ENCODE measurements at regions not wholly inside any gene's neighbourhood (a gene's known extent, or its start where the extent isn't known, plus 50 kb on each side); places are given as distances from the start of the nearest gene placed in this dataset.
"Not testable (repeated sequence)": the region's sequence is repeated elsewhere in the genome, so short reads cannot be mapped to it uniquely, and the experiment has no call there.

DNA sequence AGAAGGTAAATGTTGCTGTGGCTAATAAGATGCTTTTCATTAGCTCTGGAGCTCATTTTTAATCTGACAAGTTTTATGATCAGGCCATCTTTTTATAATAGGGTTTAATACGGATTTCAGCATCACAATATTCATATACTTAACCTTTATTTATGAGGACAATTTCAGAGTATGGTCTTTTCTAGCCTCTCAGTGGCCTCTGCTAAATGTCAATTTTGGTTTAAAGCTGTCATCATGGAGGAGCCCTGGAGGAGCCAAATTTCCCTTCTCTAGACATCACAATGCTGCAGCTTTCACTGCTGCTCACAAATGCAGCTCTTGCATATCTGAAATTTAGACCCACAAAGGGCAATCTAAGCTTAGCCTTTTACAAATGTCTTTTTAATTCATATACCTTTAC lies 510.4 kb downstream of the PCDH7 start:
- Histone ChIP-seq H3K4me3 (ENCODE audit: low read depth, low read length) (no peak overlapping the region), H3K36me3 (ENCODE audit: control insufficient read depth, insufficient read depth, low read length) (no peaks in the 10 kb centered on the region), H3K4me1 (ENCODE audit: control insufficient read depth, insufficient read depth, low read length) (no peaks in the 10 kb centered on the region), H3K9me3 (ENCODE audit: control insufficient read depth, insufficient read depth, low read length) (no peaks in the 10 kb centered on the region), H3K27me3 (ENCODE audit: control insufficient read depth, insufficient read depth, low read length) (no peaks in the 10 kb centered on the region), H3K9ac (ENCODE audit: low read depth, low read length) (no peak overlapping the region)

DNA sequence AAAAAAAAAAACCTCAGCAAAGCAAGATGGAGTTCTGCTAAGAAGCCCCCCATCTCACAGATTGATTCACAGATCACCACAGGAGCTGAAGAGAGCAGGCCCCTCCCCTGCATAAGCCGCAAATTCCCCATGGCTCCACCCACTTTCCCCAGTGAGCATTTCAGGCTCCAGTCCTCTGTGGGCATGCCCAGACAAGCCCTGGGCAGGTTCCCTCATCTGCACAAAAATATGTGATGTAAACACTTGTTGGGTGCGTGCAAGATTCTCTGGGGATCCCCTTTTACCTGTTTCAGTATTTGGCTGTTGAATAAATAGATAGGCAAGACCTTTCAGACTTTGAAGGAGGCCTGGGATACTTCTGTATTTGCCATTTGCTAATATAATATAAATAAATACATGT lies 514.3 kb downstream of the PCDH7 start:
- H3K9ac ChIP-seq (ENCODE audit: low read depth, low read length), result no peak overlapping the region
- no peaks in the 10 kb centered on the region for H3K27me3 ChIP-seq (ENCODE audit: control insufficient read depth, insufficient read depth, low read length)
- H3K9me3 ChIP-seq (ENCODE audit: control insufficient read depth, insufficient read depth, low read length), result no peaks in the 10 kb centered on the region
- H3K4me1 ChIP-seq (ENCODE audit: control insufficient read depth, insufficient read depth, low read length), result no peaks in the 10 kb centered on the region
- H3K36me3 ChIP-seq (ENCODE audit: control insufficient read depth, insufficient read depth, low read length), result no peaks in the 10 kb centered on the region
- H3K4me3 ChIP-seq (ENCODE audit: low read depth, low read length), result no peak overlapping the region

DNA sequence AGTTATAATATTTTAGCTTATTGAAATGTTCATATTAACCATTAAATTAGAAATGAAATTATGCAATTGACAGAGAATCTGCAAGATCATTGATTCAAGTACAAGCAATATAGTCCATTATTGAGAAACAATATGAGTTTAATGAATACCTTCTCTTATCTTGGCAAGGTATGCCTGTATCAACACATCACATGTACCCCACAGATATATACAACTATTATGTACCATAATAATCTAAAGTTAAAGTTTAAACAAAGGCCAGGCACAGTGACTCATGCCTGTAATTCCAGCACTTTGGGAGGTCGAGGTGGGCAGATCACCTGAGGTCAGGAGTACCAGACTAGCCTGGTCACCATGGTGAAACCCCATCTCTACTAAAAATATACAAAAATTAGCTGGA lies 514.7 kb downstream of the PCDH7 start:
- no peaks in the 10 kb centered on the region for H3K4me1 ChIP-seq (ENCODE audit: control insufficient read depth, insufficient read depth, low read length)
- no peak overlapping the region for H3K4me3 ChIP-seq (ENCODE audit: low read depth, low read length)
- H3K9me3 ChIP-seq (ENCODE audit: control insufficient read depth, insufficient read depth, low read length), result no peaks in the 10 kb centered on the region
- no peak overlapping the region for H3K9ac ChIP-seq (ENCODE audit: low read depth, low read length)
- no peaks in the 10 kb centered on the region for H3K36me3 ChIP-seq (ENCODE audit: control insufficient read depth, insufficient read depth, low read length)
- no peaks in the 10 kb centered on the region for H3K27me3 ChIP-seq (ENCODE audit: control insufficient read depth, insufficient read depth, low read length)

DNA sequence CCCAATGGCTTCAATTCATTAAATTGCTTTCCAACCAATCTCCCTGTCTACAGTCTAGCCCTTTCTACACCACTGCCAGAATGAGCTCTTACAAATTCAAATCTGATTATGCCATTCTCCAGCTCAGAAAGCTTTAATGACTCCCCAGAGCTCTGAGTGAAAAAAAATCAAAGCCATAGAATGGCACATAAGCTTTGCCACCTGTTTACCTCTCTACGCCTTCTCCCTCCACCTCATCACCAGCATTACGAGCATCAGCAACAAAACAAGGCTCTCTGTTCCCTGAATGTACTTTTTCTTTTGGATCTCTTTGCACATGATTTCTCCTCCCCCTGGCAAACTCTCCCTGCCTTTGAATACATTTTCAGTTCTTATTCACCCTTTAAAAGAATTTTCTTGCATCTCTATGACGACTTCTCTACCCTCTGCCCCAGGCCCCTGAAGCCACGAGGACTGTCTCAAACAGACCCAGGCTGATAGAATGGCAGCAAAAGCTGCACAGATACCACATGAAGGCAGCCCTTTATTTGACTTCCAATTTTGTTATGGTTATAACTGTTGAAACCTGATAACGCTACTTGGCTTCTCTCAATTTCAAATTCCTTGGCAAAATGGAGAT lies 516.0 kb downstream of the PCDH7 start:
- Histone ChIP-seq H3K4me3 (ENCODE audit: low read depth, low read length) (no peak overlapping the region), H3K36me3 (ENCODE audit: control insufficient read depth, insufficient read depth, low read length) (no peaks in the 10 kb centered on the region), H3K9me3 (ENCODE audit: control insufficient read depth, insufficient read depth, low read length) (no peaks in the 10 kb centered on the region), H3K27me3 (ENCODE audit: control insufficient read depth, insufficient read depth, low read length) (no peaks in the 10 kb centered on the region), H3K4me1 (ENCODE audit: control insufficient read depth, insufficient read depth, low read length) (no peaks in the 10 kb centered on the region), H3K9ac (ENCODE audit: low read depth, low read length) (no peak overlapping the region)

DNA sequence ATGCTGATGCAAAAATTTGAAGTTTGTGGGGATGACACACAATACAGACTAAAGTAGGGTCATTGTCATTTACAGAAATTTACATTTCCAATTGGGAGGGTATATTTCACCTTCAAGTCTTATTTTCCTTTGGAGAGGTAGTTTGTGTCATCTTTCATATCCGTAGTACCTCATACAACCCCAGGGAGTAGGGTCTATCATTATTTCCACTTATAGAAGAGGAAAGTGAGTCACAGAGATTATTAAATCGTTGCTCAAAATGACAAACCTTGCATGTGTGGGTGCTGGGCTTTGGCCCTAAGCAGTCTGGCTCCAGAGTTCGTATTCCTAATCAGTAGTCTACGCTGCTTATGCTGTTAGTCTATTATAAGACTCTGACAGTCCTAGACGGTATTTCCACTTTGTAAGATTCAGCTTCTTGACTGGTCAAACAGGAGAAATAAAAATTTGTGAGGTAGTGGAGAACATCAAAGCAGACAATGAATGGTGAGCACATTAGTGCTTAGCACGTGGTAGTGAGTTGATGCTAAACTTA lies 516.5 kb downstream of the PCDH7 start:
- H3K9ac ChIP-seq (ENCODE audit: low read depth, low read length), result no peak overlapping the region
- no peak overlapping the region for H3K4me3 ChIP-seq (ENCODE audit: low read depth, low read length)
- no peaks in the 10 kb centered on the region for H3K4me1 ChIP-seq (ENCODE audit: control insufficient read depth, insufficient read depth, low read length)
- H3K27me3 ChIP-seq (ENCODE audit: control insufficient read depth, insufficient read depth, low read length), result no peaks in the 10 kb centered on the region
- H3K36me3 ChIP-seq (ENCODE audit: control insufficient read depth, insufficient read depth, low read length), result no peaks in the 10 kb centered on the region
- no peaks in the 10 kb centered on the region for H3K9me3 ChIP-seq (ENCODE audit: control insufficient read depth, insufficient read depth, low read length)

DNA sequence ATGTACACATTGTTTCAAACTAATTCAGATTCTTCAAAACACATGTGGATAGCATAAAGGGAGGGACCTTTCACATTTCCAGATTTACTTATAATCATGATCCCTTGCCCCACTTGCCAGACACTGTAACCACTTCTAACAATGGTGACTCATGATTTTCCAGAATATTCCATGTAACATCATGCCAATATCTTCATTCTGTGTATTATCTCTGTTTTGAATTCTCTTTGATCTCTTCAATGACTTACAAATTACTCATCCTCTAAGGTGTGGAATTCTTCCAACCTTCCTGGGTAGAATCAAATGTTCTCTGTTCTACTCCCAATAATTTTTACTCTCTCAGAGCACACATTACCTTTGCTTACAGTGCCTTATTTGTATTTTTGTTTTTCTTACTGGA lies 517.1 kb downstream of the PCDH7 start:
- H3K4me3 ChIP-seq (ENCODE audit: low read depth, low read length), result no peak overlapping the region
- no peaks in the 10 kb centered on the region for H3K4me1 ChIP-seq (ENCODE audit: control insufficient read depth, insufficient read depth, low read length)
- H3K9ac ChIP-seq (ENCODE audit: low read depth, low read length), result no peak overlapping the region
- no peaks in the 10 kb centered on the region for H3K9me3 ChIP-seq (ENCODE audit: control insufficient read depth, insufficient read depth, low read length)
- H3K27me3 ChIP-seq (ENCODE audit: control insufficient read depth, insufficient read depth, low read length), result no peaks in the 10 kb centered on the region
- no peaks in the 10 kb centered on the region for H3K36me3 ChIP-seq (ENCODE audit: control insufficient read depth, insufficient read depth, low read length)

DNA sequence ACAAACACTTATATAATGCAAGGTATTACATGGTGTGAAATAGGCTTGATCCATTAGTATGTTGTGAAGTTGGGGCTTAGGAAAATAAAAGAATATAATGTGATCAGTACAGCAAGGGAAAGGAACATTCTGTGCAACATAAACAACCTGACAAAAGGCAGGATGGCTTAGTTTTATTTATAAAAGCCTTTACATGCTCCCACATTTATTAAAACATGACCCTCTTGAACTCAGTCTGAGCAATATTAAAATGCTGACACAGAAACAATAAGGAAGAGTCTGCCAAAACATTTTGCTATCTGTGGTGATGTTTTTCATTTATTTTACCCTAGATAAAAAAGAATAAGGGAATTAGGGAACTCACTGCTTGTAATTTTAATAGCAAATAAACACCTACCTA lies 519.7 kb downstream of the PCDH7 start:
- Histone ChIP-seq H3K36me3 (ENCODE audit: control insufficient read depth, insufficient read depth, low read length) (no peaks in the 10 kb centered on the region), H3K4me1 (ENCODE audit: control insufficient read depth, insufficient read depth, low read length) (no peaks in the 10 kb centered on the region), H3K9ac (ENCODE audit: low read depth, low read length) (no peak overlapping the region), H3K4me3 (ENCODE audit: low read depth, low read length) (no peak overlapping the region), H3K9me3 (ENCODE audit: control insufficient read depth, insufficient read depth, low read length) (no peaks in the 10 kb centered on the region), H3K27me3 (ENCODE audit: control insufficient read depth, insufficient read depth, low read length) (no peaks in the 10 kb centered on the region)

DNA sequence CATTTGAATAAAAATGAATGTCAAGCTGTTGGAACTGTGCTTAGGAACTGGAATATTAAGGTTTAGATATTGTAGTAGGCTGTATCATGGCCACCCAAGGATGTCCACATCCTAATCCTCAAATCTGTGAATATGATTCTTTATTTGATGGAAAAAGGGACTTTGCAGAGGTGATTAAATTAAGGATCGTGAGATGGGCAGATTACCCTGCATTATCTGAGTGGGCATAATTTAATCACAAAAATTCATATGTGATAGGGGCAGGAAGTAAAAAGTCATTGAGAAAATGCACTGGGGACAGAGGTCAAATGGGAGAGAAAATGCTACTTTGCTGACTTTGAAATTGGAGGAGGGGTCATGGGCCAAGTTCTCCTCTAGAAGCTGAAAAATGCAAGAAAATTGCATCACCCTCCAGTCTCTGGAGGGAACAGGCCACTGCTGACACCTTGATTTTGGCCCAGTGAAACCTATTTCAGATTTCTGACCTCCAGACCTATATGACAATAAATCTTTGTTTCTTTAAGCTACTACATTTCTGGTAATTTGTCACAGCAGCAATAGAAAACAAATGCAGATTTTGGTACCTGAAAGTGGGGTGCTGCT lies 521.4 kb downstream of the PCDH7 start:
- H3K9me3 ChIP-seq (ENCODE audit: control insufficient read depth, insufficient read depth, low read length), result no peaks in the 10 kb centered on the region
- H3K36me3 ChIP-seq (ENCODE audit: control insufficient read depth, insufficient read depth, low read length), result no peaks in the 10 kb centered on the region
- H3K27me3 ChIP-seq (ENCODE audit: control insufficient read depth, insufficient read depth, low read length), result no peaks in the 10 kb centered on the region
- H3K9ac ChIP-seq (ENCODE audit: low read depth, low read length), result no peak overlapping the region
- H3K4me1 ChIP-seq (ENCODE audit: control insufficient read depth, insufficient read depth, low read length), result no peaks in the 10 kb centered on the region
- H3K4me3 ChIP-seq (ENCODE audit: low read depth, low read length), result no peak overlapping the region

DNA sequence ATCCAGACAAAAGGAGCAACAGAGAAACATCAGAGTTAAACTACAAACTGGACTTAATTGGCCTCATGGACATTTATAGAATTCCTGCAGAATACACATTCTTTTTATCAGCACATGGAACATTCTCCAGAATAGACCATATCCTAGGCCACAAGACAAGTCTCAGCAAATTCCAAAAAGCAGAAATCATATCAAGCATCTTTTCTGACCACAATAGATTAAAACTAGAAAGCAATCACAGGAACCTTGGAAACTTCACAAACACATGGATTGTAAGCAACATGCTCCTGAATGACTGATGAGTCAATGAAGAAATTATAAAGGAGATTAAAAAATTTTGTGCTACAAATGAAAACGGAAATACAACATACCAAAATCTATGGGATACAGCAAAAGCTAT lies 526.7 kb downstream of the PCDH7 start:
- H3K4me3 ChIP-seq (ENCODE audit: low read depth, low read length), result no peak overlapping the region
- no peaks in the 10 kb centered on the region for H3K36me3 ChIP-seq (ENCODE audit: control insufficient read depth, insufficient read depth, low read length)
- no peaks in the 10 kb centered on the region for H3K9me3 ChIP-seq (ENCODE audit: control insufficient read depth, insufficient read depth, low read length)
- no peak overlapping the region for H3K9ac ChIP-seq (ENCODE audit: low read depth, low read length)
- H3K27me3 ChIP-seq (ENCODE audit: control insufficient read depth, insufficient read depth, low read length), result no peaks in the 10 kb centered on the region
- no peaks in the 10 kb centered on the region for H3K4me1 ChIP-seq (ENCODE audit: control insufficient read depth, insufficient read depth, low read length)

DNA sequence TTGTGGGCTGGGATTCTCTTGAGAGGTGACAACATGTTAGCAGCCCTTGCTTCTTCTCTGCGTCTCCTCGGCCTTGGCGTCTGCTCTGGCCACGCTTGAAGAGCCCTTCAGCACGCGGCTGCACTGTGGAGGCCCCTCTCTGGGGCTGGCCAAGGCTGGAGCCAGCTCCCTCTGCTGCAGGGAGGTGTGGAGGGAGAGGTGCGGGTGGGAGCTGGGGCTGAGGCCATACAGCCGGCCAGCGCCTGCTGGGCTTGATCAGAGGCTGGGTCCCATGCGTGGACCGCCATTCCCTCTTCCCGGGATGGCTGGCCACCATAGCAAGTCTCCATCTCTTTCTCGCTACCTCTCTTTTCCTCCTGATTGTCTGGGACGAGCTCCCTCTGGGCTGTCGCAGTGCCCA lies 539.0 kb downstream of the PCDH7 start:
- Histone ChIP-seq H3K9me3 (ENCODE audit: control insufficient read depth, insufficient read depth, low read length) (no peaks in the 10 kb centered on the region), H3K27me3 (ENCODE audit: control insufficient read depth, insufficient read depth, low read length) (no peaks in the 10 kb centered on the region), H3K36me3 (ENCODE audit: control insufficient read depth, insufficient read depth, low read length) (no peaks in the 10 kb centered on the region)

DNA sequence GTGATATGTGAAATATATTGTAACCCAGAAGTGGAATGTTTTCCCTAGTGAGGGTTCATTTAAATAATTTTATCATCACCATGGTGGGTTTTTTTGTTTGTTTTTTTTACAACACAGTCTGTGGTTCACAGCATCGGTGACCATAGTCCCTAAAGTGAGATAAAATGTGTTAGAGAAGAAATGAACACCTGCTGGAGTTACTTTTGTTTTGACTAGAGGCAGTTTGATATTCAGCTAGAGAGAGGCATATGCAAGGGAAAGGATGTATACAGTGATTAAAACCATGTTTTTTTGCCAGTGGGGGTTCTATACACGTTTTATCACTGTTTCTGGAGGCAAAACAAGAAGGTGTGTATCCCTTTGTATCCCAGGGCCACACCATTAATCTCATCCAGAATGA lies 541.5 kb downstream of the PCDH7 start:
- H3K27me3 ChIP-seq (ENCODE audit: control insufficient read depth, insufficient read depth, low read length), result no peaks in the 10 kb centered on the region
- no peak overlapping the region for H3K9ac ChIP-seq (ENCODE audit: low read depth, low read length)
- H3K4me1 ChIP-seq (ENCODE audit: control insufficient read depth, insufficient read depth, low read length), result no peaks in the 10 kb centered on the region
- no peaks in the 10 kb centered on the region for H3K36me3 ChIP-seq (ENCODE audit: control insufficient read depth, insufficient read depth, low read length)
- no peak overlapping the region for H3K4me3 ChIP-seq (ENCODE audit: low read depth, low read length)
- no peaks in the 10 kb centered on the region for H3K9me3 ChIP-seq (ENCODE audit: control insufficient read depth, insufficient read depth, low read length)

More for the DNA sequence above, 539.0 kb downstream of the PCDH7 start:
- H3K9ac ChIP-seq (ENCODE audit: low read depth, low read length), result no peak overlapping the region
- H3K4me1 ChIP-seq (ENCODE audit: control insufficient read depth, insufficient read depth, low read length), result no peaks in the 10 kb centered on the region
- no peak overlapping the region for H3K4me3 ChIP-seq (ENCODE audit: low read depth, low read length)

DNA sequence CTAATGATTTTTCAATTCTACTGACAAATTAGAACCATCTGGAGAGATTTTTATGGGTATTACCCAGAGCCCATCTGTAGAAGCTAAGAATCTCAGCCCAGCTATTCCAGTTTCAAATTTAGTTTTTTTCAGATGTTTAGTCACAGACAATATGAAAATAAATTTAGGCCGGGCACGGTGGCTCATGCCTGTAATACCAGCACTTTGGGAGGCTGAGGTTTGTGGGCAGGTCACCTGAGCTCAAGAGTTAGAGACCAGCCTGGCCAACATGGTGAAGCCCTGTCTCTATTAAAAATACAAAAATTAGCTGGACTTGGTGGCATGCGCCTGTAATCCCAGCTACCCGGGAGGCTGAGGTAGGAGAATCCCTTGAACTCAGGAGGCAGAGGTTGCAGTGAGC lies 545.9 kb downstream of the PCDH7 start:
- not testable (repeated sequence) for H3K27me3 ChIP-seq (ENCODE audit: control insufficient read depth, insufficient read depth, low read length); H3K9ac ChIP-seq (ENCODE audit: low read depth, low read length); H3K36me3 ChIP-seq (ENCODE audit: control insufficient read depth, insufficient read depth, low read length); H3K4me1 ChIP-seq (ENCODE audit: control insufficient read depth, insufficient read depth, low read length); H3K9me3 ChIP-seq (ENCODE audit: control insufficient read depth, insufficient read depth, low read length); H3K4me3 ChIP-seq (ENCODE audit: low read depth, low read length)
